GM18508 (cell line): ENCODE measurements at regions not wholly inside any gene's neighbourhood (a gene's known extent, or its start where the extent isn't known, plus 50 kb on each side); places are given as distances from the start of the nearest gene placed in this dataset.
"Not testable (repeated sequence)": the region's sequence is repeated elsewhere in the genome, so short reads cannot be mapped to it uniquely, and the experiment has no call there.

Source experiments
- ATAC-seq: cut with Tn5 transposase; IDR thresholded peaks from one replicate; pipeline ENCODE4 v1.9.1; 2021; ENCODE audit warnings: moderate number of reproducible peaks; ENCODE audit not compliant: insufficient read depth, unreplicated experiment

GRCh38 chr15:39000008-39000734 lies 435.6 kb upstream of the RASGRP1 start:
- ATAC-seq = no peak

DNA sequence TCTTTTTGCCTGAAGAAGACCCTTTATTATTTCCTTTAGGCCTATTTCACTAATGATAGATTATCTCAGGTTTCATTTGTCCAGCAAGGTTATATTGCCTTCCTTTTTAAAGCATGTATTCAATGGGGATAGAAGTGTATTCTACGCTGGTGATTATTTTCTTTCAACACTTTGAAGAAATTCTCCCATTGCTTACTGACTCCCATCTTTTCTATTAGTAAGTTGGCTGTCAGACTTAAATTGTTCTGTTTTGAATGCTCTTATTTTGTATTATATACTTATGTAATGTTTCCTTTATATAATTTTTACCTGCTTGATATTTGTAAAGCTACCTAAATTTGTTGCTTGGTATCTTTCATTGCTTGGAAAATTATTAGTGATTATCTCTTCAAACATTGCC lies 445.1 kb upstream of the RASGRP1 start:
- ATAC-seq = no peak

- not testable (repeated sequence) for ATAC-seq
These were observed 446.5 kb upstream of the RASGRP1 start for GRCh38 chr15:39011066-39011465.

- ATAC-seq = no peak
These were observed 448.6 kb upstream of the RASGRP1 start for GRCh38 chr15:39013262-39013661.

GRCh38 chr15:39014682-39015081 lies 450.1 kb upstream of the RASGRP1 start:
- no peak for ATAC-seq

DNA sequence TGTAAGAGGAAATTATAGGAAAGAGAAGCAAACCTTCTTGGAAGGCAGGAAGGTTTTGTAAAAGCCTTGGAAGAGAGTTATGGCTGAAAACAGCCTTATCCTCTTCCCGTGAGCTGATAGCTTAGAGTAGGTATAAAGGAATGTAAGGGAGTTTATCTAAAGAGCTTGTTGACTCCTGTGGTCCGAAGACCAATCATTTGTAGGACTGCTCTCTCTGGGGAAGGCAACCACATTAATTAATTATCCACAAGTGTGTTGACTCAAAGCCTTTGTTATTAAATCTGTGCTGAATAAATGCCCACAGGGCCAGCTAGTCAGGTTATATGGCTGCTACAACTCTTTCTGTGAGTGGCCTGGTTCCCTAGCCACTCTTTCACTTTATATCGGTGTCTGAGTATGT lies 452.1 kb upstream of the RASGRP1 start:
- ATAC-seq = no peak

- no peak for ATAC-seq
These were observed 454.4 kb upstream of the RASGRP1 start for GRCh38 chr15:39018966-39019365.

- ATAC-seq = no peak
These were observed 456.7 kb upstream of the RASGRP1 start for GRCh38 chr15:39021341-39021740.

DNA sequence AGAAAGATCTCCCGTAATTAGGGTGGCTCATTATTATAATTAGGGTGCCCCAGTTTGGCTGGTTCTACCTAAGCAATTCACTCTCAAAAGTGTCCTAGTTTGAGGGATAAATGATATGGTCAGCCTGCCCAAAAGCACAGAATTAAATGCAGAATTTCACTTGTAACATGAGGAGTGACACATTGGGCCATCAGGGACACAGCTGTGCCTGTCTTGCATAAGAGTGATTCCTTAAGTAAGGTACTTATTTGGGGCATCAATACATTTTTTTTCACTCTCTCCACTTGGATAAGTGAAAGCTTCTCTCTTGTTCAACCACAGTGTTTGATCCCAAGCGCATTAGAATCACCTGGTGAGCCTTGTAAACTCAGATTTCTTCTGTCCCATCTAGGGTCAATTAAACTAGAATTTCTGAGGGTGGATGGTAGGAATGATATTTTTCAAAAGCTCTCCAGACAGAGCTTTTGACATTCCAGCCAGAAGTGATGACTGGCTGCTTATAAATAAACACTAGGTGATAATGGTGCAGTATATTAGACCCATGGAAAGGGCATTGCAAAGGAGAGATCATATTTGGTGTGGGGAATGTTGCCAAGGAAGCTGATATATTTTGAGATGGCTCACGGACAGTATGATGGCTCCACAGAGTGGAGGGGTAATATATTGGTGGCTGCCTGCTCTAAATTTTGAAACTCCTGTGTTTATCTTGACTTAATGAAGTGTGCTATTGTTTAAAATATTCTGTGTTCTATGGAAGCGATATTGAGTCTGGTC lies 458.1 kb upstream of the RASGRP1 start:
- no peak for ATAC-seq

DNA sequence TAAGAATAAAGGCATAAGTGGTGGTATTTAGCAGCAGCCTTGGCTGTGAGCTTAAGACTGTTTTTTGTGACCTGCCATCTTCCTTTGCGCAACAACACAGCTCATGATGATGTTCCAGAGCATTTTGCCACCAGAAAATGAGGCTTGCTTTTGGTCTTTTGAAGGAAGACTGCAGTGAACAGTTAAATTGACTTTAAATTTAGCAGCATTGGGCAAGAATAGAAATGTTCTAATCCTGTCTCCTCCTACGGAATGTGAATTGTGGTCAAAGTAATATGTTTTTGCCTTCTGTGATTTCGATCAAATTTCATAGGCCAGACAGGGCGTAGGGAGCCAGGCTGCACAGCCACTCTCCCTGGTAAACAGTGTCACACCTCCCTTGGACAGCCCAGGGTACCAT lies 460.7 kb upstream of the RASGRP1 start:
- ATAC-seq = no peak

GRCh38 chr15:39025881-39026280 lies 461.3 kb upstream of the RASGRP1 start:
- ATAC-seq = no peak

GRCh38 chr15:39028069-39028468 lies 463.5 kb upstream of the RASGRP1 start:
- ATAC-seq = no peak

DNA sequence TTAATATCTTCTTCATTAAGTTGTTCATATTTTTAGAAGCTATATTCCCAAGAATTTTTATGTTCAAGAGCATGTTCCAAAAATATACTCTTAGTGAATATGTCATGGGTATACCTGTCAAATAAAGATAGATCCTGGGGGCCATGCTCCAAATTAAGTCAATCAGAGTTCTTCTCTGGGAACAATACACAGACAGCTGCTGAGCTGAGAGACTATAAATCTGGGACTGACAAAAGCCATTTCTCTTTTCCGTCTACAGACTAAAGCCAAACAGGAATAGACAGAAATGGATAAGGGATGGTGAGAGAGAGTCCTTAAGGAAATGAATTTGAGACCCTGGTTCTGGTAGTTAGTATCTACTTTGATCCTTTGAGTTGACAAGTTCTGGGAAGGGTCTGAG lies 465.1 kb upstream of the RASGRP1 start:
- no peak for ATAC-seq

GRCh38 chr15:39030291-39031070 lies 465.9 kb upstream of the RASGRP1 start:
- no peak for ATAC-seq

DNA sequence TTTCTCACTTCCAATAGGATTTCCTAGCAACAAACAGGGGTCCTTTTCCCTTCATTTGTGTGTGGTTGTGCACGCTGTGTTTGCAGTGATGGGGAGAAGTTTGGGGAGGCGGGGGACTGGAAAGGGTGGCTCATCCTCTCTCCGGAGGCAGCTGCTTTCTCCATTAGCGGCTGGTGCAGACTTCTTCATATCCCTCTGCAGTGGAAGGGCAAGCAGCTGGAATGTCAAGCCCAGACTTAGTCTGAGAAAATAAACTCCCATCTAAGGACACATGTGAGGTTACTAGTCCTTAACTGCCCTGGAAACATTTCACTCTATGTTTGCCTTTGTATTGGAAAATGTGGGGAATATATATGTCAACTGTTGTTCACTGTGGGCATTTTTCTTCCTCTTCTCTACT lies 467.0 kb upstream of the RASGRP1 start:
- ATAC-seq = no peak

GRCh38 chr15:39034816-39035215 lies 470.2 kb upstream of the RASGRP1 start:
- ATAC-seq = no peak

DNA sequence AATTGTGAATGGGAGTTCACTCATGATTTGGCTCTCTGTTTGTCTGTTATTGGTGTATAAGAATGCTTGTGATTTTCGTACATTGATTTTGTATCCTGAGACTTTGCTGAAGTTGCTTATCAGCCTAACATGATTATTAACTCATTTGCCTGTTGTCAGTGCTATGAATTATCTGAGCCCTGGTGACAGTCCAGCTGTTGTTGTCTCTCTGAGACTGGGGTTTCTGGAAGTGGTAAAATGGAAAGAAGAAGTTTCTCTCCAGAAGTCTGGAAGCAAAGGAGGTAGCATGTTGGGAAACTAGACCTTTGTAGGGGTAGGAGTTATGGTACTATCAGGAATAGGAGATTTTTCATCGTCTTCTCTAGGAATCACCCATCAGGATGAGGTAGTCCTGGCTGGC lies 473.0 kb upstream of the RASGRP1 start:
- not testable (repeated sequence) for ATAC-seq

DNA sequence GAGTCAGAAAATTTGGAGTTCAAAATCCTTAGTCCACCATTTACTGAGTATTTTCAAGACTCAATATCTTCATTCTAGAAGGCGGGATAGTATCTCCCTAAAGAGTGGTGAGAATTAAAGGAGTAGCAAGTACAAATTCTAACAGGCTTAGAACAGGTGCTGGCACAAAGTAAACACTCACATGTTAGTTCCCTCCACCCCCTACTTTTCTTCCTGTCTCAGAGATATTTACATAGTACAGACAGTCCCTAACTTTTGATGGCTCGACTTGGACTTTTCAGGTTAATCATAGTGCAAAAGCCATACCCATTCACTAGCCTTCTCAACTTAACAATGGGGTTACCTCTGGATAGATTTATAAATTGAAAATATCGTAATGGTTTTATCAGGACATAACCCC lies 476.2 kb upstream of the RASGRP1 start:
- ATAC-seq = no peak

DNA sequence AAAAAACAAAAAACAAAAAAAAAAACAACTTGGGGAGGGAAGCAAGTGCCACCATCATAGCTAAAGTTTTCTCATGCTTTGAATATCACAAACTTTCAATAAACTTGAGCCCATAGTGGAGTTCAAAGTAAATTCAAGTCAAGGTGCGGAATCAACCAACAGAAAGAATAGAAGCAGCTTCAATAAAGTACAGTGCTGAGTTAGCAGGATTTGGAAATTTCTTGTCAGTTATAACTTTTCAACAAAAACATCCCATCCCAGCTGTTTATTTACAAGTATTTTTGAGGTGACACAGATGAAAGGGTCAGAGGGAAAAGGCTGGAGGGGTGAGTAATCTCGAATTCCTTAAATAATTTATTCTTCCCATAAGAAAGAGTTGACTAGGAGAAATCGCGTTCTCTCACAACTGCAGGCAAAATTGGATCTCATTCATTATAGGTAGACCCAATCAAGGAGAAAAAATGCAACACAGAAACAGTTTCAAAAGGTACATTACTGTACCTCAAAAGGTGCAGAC lies 477.4 kb upstream of the RASGRP1 start:
- ATAC-seq = no peak

GRCh38 chr15:39051626-39052322 lies 487.2 kb upstream of the RASGRP1 start:
- no peak for ATAC-seq
